ENCODE measurements at regions not wholly inside any gene's neighbourhood (a gene's known extent, or its start where the extent isn't known, plus 50 kb on each side); places are given as distances from the start of the nearest gene placed in this dataset.
A peak's percentile ranks its signal among the peaks of the same experiment; 100 is the strongest.

DNA sequence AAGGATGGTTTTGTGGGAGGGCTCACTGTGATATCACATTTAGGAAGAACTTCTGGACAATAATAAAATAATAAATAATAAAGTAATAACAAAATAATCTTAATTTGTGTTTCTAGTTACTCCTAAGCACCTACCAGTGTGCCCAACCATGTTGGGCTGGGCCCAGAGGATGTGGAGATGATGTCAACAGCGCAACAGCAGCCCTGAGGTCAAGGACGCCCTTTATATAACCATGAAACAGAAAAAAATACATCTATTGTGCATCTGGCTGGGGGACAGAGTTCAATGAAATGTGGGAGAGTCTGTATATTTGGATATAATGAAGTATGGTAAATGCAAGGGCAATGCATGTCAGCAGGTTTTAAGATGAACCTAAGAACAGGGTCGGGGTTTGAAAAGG, 552.8 kb downstream of the VRK1 start (continued):
- TF ChIP-seq, protein P1, sequence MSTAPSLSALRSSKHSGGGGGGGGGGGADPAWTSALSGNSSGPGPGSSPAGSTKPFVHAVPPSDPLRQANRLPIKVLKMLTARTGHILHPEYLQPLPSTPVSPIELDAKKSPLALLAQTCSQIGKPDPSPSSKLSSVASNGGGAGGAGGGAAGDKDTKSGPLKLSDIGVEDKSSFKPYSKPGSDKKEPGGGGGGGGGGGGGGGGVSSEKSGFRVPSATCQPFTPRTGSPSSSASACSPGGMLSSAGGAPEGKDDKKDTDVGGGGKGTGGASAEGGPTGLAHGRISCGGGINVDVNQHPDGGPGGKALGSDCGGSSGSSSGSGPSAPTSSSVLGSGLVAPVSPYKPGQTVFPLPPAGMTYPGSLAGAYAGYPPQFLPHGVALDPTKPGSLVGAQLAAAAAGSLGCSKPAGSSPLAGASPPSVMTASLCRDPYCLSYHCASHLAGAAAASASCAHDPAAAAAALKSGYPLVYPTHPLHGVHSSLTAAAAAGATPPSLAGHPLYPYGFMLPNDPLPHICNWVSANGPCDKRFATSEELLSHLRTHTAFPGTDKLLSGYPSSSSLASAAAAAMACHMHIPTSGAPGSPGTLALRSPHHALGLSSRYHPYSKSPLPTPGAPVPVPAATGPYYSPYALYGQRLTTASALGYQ (CRISPR knock-in tag; IDR thresholded peaks at IDR 0.05): no peak
- TF ChIP-seq, protein P2, sequence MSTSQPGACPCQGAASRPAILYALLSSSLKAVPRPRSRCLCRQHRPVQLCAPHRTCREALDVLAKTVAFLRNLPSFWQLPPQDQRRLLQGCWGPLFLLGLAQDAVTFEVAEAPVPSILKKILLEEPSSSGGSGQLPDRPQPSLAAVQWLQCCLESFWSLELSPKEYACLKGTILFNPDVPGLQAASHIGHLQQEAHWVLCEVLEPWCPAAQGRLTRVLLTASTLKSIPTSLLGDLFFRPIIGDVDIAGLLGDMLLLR (CRISPR knock-in tag; IDR thresholded peaks at IDR 0.05): no peak
- TF ChIP-seq ZNF570 (CRISPR knock-in tag; IDR thresholded peaks at IDR 0.05; ENCODE audit: borderline replicate concordance): no peak
- TF ChIP-seq, protein P3, sequence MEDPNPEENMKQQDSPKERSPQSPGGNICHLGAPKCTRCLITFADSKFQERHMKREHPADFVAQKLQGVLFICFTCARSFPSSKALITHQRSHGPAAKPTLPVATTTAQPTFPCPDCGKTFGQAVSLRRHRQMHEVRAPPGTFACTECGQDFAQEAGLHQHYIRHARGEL (CRISPR knock-in tag; IDR thresholded peaks at IDR 0.05): no peak
- no peak for TF ChIP-seq ZNF660 (CRISPR knock-in tag; IDR thresholded peaks at IDR 0.05; ENCODE audit: borderline replicate concordance, low read depth)
- TF ChIP-seq EP300 (IDR thresholded peaks at IDR 0.05; ENCODE audit: low read depth in 2 of 2, low read length in 2 of 2): no peak
- no peak for TF ChIP-seq EP300 (CRISPR knock-in tag; IDR thresholded peaks at IDR 0.05; ENCODE audit: borderline replicate concordance)
- TF ChIP-seq GZF1 (CRISPR knock-in tag; IDR thresholded peaks at IDR 0.05): no peak
- no peak for TF ChIP-seq REPIN1 (CRISPR knock-in tag; IDR thresholded peaks at IDR 0.05; ENCODE audit: borderline replicate concordance, low read depth)
- TF ChIP-seq, protein P4, sequence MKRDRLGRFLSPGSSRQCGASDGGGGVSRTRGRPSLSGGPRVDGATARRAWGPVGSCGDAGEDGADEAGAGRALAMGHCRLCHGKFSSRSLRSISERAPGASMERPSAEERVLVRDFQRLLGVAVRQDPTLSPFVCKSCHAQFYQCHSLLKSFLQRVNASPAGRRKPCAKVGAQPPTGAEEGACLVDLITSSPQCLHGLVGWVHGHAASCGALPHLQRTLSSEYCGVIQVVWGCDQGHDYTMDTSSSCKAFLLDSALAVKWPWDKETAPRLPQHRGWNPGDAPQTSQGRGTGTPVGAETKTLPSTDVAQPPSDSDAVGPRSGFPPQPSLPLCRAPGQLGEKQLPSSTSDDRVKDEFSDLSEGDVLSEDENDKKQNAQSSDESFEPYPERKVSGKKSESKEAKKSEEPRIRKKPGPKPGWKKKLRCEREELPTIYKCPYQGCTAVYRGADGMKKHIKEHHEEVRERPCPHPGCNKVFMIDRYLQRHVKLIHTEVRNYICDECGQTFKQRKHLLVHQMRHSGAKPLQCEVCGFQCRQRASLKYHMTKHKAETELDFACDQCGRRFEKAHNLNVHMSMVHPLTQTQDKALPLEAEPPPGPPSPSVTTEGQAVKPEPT (CRISPR knock-in tag; IDR thresholded peaks at IDR 0.05; ENCODE audit: low read depth): no peak
- no peak for TF ChIP-seq TMF1 (CRISPR knock-in tag; IDR thresholded peaks at IDR 0.05; ENCODE audit: low read depth)
- no peak for TF ChIP-seq GABPA (IDR thresholded peaks at IDR 0.05; ENCODE audit: low read depth, low read length)
- TF ChIP-seq GABPA (CRISPR knock-in tag; IDR thresholded peaks at IDR 0.05; ENCODE audit: low read depth): peak; percentile 36; the same call in 1 of the 2 replicates
- TF ChIP-seq, protein P5, sequence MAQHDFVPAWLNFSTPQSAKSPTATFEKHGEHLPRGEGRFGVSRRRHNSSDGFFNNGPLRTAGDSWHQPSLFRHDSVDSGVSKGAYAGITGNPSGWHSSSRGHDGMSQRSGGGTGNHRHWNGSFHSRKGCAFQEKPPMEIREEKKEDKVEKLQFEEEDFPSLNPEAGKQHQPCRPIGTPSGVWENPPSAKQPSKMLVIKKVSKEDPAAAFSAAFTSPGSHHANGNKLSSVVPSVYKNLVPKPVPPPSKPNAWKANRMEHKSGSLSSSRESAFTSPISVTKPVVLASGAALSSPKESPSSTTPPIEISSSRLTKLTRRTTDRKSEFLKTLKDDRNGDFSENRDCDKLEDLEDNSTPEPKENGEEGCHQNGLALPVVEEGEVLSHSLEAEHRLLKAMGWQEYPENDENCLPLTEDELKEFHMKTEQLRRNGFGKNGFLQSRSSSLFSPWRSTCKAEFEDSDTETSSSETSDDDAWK (CRISPR knock-in tag; IDR thresholded peaks at IDR 0.05): no peak
- no peak for TF ChIP-seq ZNF337 (CRISPR knock-in tag; IDR thresholded peaks at IDR 0.05; ENCODE audit: borderline replicate concordance, low read depth)
- no peak for TF ChIP-seq PRDM10 (CRISPR knock-in tag; IDR thresholded peaks at IDR 0.05; ENCODE audit: low read depth)
- no peak for TF ChIP-seq ZNF747 (CRISPR knock-in tag; IDR thresholded peaks at IDR 0.05; ENCODE audit: borderline replicate concordance)
- TF ChIP-seq ZBTB42 (CRISPR knock-in tag; IDR thresholded peaks at IDR 0.05): no peak
- TF ChIP-seq PHF8 (CRISPR knock-in tag; IDR thresholded peaks at IDR 0.05): no peak
- TF ChIP-seq ZNF460 (CRISPR knock-in tag; IDR thresholded peaks at IDR 0.05; ENCODE audit: borderline replicate concordance): no peak
- no peak for TF ChIP-seq NPAS2 (CRISPR knock-in tag; IDR thresholded peaks at IDR 0.05; ENCODE audit: borderline replicate concordance)
- TF ChIP-seq NCOA2 (CRISPR knock-in tag; IDR thresholded peaks at IDR 0.05): 0 out of 2 replicates have a peak, but pooled peaks have one; percentile 14

Measured in HepG2 (cell line).